HUES64 (cell line): ENCODE measurements at regions not wholly inside any gene's neighbourhood (a gene's known extent, or its start where the extent isn't known, plus 50 kb on each side); places are given as distances from the start of the nearest gene placed in this dataset.
"Not testable (repeated sequence)": the region's sequence is repeated elsewhere in the genome, so short reads cannot be mapped to it uniquely, and the experiment has no call there.

Experiments
- H3K27ac ChIP-seq: 2 replicates; pipeline ENCODE4 v1.7.0; 2013; ENCODE audit warnings: low read depth, low read length, inconsistent platforms
- H3K27me3 ChIP-seq: 2 replicates; pipeline ENCODE4 v1.6.1; 2013; ENCODE audit warnings: mild to moderate bottlenecking, low read length; ENCODE audit not compliant: insufficient read depth
- H3K36me3 ChIP-seq: 2 replicates; pipeline ENCODE4 v1.6.1; 2013; ENCODE audit warnings: mild to moderate bottlenecking, low read length; ENCODE audit not compliant: insufficient read depth
- H3K4me1 ChIP-seq: 2 replicates; pipeline ENCODE4 v1.6.1; 2013; ENCODE audit warnings: mild to moderate bottlenecking, low read length, moderate library complexity; ENCODE audit not compliant: insufficient read depth
- H3K4me3 ChIP-seq: 2 replicates; pipeline ENCODE4 v1.5.1; 2013; ENCODE audit warnings: mild to moderate bottlenecking, low read length, moderate library complexity
- H3K9ac ChIP-seq: 2 replicates; pipeline ENCODE4 v1.6.1; 2013; ENCODE audit warnings: mild to moderate bottlenecking, low read depth, low read length
- H3K9me3 ChIP-seq: 2 replicates; pipeline ENCODE4 v1.6.1; 2013; ENCODE audit warnings: low read depth, low read length; ENCODE audit not compliant: insufficient read depth
- WGBS: fragments of 150-250, 120-280 bp; methylation state at CpG from one replicate; pipeline ENCODE4 v1.1.7; 2013; ENCODE audit warnings: missing lambda C conversion rate; 5-methylcytosine and 5-hydroxymethylcytosine counted together

DNA sequence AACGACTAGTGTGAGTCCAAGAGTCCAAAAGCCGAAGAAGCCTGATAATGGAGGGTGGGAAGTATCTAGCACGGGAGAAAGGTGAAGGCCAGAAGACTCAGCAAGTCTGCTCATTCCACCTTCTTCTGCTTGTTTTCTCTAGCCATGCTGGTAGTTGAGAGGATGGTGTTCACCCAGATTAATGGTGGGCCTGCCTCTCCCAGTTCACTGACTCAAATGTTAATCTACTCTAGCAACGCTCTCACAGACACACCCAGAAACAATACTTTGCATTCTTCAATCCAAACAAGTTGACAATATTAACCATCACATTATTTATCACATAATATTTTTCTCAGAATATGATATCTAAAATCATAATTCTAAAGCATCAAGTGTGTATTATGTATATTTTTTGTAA is 1055.1 kb upstream of the PCDH10 start:
- Histone ChIP-seq H3K9ac (no peak overlapping the region), H3K27me3 (no peaks in the 10 kb centered on the region), H3K36me3 (no peaks in the 10 kb centered on the region), H3K4me1 (no peaks in the 10 kb centered on the region), H3K4me3 (no peak overlapping the region), H3K27ac (no peak overlapping the region), H3K9me3 (no peaks in the 10 kb centered on the region)
- WGBS = 93% methylated on average over 4 of the region's 4 CpGs

DNA sequence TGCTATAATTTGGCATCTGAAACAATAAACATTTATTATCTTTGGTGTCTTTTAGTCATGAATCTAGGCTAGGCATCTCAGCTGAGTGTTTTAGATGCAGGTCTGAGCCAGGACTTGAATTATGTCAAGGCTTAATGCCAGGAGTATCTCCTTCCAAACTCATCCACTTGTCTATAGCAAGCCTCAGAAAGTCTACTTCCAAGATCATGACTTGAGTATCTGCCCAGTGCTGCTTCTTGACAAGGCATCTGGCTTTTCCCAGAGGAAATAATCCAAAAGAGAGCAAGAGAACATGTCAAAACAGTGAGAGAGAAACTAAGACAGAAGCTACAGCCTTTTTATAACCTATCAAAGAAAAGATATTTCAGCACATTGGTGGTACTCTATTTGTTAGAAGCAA is 1052.1 kb upstream of the PCDH10 start:
- no peaks in the 10 kb centered on the region for H3K27me3 ChIP-seq
- no peaks in the 10 kb centered on the region for H3K4me1 ChIP-seq
- no peak overlapping the region for H3K27ac ChIP-seq
- H3K9me3 ChIP-seq = no peaks in the 10 kb centered on the region
- H3K36me3 ChIP-seq = no peaks in the 10 kb centered on the region
- H3K9ac ChIP-seq = no peak overlapping the region
- no peak overlapping the region for H3K4me3 ChIP-seq

- 100% methylated on average over 1 of the region's 1 CpG for WGBS
- no peaks in the 10 kb centered on the region for H3K27me3 ChIP-seq
Measured at GRCh38 chr4:132101526-132101925, 1047.6 kb upstream of the PCDH10 start.

GRCh38 chr4:132108784-132109183 is 1040.3 kb upstream of the PCDH10 start:
- Histone ChIP-seq H3K36me3 (no peaks in the 10 kb centered on the region), H3K4me1 (no peaks in the 10 kb centered on the region), H3K9me3 (no peaks in the 10 kb centered on the region), H3K27me3 (no peaks in the 10 kb centered on the region), H3K4me3 (no peak overlapping the region), H3K9ac (no peak overlapping the region), H3K27ac (no peak overlapping the region)

More at GRCh38 chr4:132101526-132101925, 1047.6 kb upstream of the PCDH10 start:
- Histone ChIP-seq H3K9ac (no peak overlapping the region), H3K36me3 (no peaks in the 10 kb centered on the region), H3K4me1 (no peaks in the 10 kb centered on the region), H3K27ac (no peak overlapping the region), H3K4me3 (no peak overlapping the region), H3K9me3 (peaks cover 10% of the 10 kb centered on the region; the same call in 1 of the 2 replicates)

DNA sequence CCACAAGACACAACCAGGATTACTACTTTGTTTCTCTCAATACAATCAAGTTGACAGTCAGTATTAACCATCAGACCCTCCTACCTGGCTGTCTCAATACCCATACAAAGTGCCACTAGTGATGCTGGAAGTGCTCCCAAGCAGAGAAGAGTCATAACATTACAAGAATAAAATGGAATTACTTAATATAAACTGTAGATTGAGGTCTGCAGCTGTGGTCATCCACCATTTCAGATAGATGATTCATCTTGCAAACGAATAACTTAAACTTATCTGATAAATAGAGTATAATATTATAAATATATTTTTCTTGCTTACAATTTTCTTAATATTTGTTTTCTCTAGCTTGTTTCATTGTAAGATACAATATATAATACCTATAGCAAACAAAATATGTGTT is 1034.2 kb upstream of the PCDH10 start:
- no peaks in the 10 kb centered on the region for H3K9me3 ChIP-seq
- WGBS = no CpG with 5 or more reads among the region's 1 CpG
- no peak overlapping the region for H3K4me3 ChIP-seq
- H3K9ac ChIP-seq = no peak overlapping the region
- no peaks in the 10 kb centered on the region for H3K4me1 ChIP-seq
- H3K27ac ChIP-seq = no peak overlapping the region
- H3K27me3 ChIP-seq = no peaks in the 10 kb centered on the region
- no peaks in the 10 kb centered on the region for H3K36me3 ChIP-seq

DNA sequence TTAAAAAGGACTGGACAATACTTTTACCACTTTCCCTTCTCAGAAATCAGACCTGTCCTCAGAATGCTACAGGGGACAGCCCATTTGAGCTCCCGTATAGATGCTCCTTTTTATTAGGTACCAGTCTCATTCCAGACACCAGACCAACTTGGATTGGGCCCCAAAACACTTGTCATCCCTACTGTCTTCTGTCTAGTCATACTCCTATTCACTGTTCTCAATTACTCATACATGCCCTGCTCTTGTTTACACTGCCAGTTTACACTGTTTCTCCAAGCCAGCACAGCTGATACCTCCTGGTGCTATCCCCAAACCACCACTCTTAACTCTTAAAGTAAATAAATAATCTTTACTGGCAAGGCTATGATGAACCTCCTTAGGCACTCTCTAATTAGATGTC is 1026.4 kb upstream of the PCDH10 start:
- H3K9me3 ChIP-seq, H3K27me3 ChIP-seq, H3K36me3 ChIP-seq, H3K9ac ChIP-seq, H3K27ac ChIP-seq, H3K4me3 ChIP-seq: not testable (repeated sequence)
- whole genome bisulfite sequencing = 91% methylated on average over 1 of the region's 1 CpG
- H3K4me1 ChIP-seq = peaks cover 21% of the 10 kb centered on the region

DNA sequence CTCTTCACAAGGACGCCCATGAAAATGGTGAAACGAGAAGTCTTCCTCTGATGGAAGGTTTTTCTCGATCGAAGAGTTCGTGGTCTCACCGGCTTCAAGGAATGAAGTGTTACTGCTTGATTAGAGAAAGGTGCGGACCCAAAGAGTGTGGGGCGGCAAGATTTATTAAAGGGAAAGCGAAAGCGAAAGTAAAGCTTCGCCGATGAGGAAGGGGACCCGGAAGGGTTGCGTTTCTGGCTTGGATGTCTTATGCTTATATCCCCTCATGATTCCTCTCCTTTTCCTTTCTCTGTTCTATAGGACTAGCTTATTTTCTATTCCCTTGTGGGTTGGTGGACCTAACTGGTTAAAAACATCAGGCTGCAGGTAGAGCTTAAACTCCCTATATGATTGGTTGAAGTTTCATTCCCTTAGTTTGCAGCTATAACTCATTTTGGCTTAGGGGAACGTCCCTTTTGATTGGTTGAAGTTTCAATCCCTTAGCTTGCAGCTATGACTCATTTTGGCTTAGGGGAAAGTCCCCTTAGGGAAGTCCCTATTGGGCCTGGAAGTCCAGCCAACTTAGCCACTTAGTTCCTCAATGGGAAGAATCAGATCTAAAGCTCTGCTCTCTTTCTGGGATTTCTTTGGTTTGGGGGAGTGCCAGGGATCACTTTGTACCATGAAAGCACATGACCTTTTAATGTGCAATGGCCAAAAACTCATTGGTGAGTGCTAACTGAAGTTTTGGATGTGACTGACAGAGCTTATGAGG is 1025.0 kb upstream of the PCDH10 start:
- no peak overlapping the region for H3K4me3 ChIP-seq
- WGBS = 96% methylated on average over 15 of the region's 15 CpGs
- no peaks in the 10 kb centered on the region for H3K9me3 ChIP-seq
- H3K27ac ChIP-seq = peak overlapping the region; percentile 86
- peaks cover 21% of the 10 kb centered on the region for H3K4me1 ChIP-seq
- H3K36me3 ChIP-seq = 0 out of 2 replicates have a peak, but pooled peaks cover 3% of the 10 kb centered on the region
- H3K27me3 ChIP-seq = no peaks in the 10 kb centered on the region
- peak overlapping the region; percentile 29 for H3K9ac ChIP-seq

- Histone ChIP-seq H3K4me3 (no peak overlapping the region; the same call in 1 of the 2 replicates), H3K27me3 (no peaks in the 10 kb centered on the region), H3K4me1 (peaks cover 21% of the 10 kb centered on the region), H3K9me3 (no peaks in the 10 kb centered on the region), H3K9ac (peak overlapping the region; percentile 29), H3K36me3 (0 out of 2 replicates have a peak, but pooled peaks cover 3% of the 10 kb centered on the region), H3K27ac (peak overlapping the region; percentile 86)
- no CpG with 5 or more reads among the region's 1 CpG for WGBS
Measured at GRCh38 chr4:132124624-132124974, 1024.5 kb upstream of the PCDH10 start.

- H3K27ac ChIP-seq = peak overlapping the region; percentile 86
- H3K4me3 ChIP-seq = no peak overlapping the region; the same call in 1 of the 2 replicates
- H3K9me3 ChIP-seq = no peaks in the 10 kb centered on the region
- no peaks in the 10 kb centered on the region for H3K27me3 ChIP-seq
- no peak overlapping the region; the same call in 1 of the 2 replicates for H3K9ac ChIP-seq
- WGBS = 0% methylated on average over 2 of the region's 2 CpGs
- 0 out of 2 replicates have a peak, but pooled peaks cover 3% of the 10 kb centered on the region for H3K36me3 ChIP-seq
- H3K4me1 ChIP-seq = peaks cover 21% of the 10 kb centered on the region
Measured at GRCh38 chr4:132125131-132125530, 1024.0 kb upstream of the PCDH10 start.

GRCh38 chr4:132132433-132132832 is 1016.7 kb upstream of the PCDH10 start:
- 0 out of 2 replicates have a peak, but pooled peaks cover 6% of the 10 kb centered on the region for H3K36me3 ChIP-seq
- peaks cover 22% of the 10 kb centered on the region; the same call in 1 of the 2 replicates for H3K9me3 ChIP-seq
- H3K4me3 ChIP-seq = no peak overlapping the region
- no peak overlapping the region for H3K9ac ChIP-seq
- H3K27me3 ChIP-seq = no peaks in the 10 kb centered on the region
- peaks cover 18% of the 10 kb centered on the region for H3K4me1 ChIP-seq
- no peak overlapping the region for H3K27ac ChIP-seq
- WGBS = 100% methylated on average over 2 of the region's 2 CpGs

- Histone ChIP-seq H3K4me3 (no peak overlapping the region), H3K4me1 (no peaks in the 10 kb centered on the region), H3K27ac (no peak overlapping the region), H3K36me3 (no peaks in the 10 kb centered on the region), H3K9ac (no peak overlapping the region), H3K9me3 (no peaks in the 10 kb centered on the region), H3K27me3 (no peaks in the 10 kb centered on the region)
- 91% methylated on average over 5 of the region's 5 CpGs for WGBS
Measured at GRCh38 chr4:132169660-132170059, 979.4 kb upstream of the PCDH10 start.
